ENCODE measurements at regions not wholly inside any gene's neighbourhood (a gene's known extent, or its start where the extent isn't known, plus 50 kb on each side); places are given as distances from the start of the nearest gene placed in this dataset.

DNA sequence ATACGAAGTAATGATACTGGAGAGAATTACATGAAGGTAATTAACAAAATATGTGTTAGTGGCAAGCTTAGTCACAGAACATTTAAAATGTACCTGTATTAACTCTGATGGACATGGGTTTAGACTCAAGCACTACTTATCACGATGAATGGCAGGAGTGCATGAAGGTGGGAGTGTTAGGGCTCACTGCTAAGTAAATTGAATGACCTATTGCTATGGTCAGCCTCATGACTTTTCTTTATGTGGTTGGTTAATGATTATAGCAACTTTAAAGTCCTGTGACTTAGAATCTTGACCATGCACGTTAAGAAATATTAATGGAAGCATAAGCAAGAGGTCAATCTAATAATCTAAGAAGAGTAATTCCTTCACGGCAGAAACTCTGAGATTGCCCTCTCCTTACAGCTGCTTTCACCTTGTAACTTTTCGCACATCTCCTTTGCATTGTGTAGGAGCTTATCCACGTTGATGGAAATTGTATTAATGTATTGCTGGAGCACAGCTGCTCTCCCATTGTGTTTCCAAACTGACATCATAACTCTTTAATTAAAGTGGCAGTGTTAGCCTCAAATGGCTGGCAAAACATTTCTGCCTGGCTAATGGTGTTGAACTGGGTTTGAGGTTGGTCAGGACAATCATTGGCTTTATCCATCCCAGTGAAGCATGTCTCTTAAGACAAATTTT lies 114.5 kb downstream of the RXFP2 start:
- FAIRE-seq, result no peak
- DNase-seq (ENCODE audit: insufficient read length, low spot score), result no peak
- TF ChIP-seq POLR2AphosphoS5 (IDR thresholded peaks at IDR 0.05; ENCODE audit: low read depth, low read length), result no peak
- TF ChIP-seq SPI1 (IDR thresholded peaks at IDR 0.05; ENCODE audit: low read depth, low read length), result no peak
- TF ChIP-seq PAX5 (IDR thresholded peaks at IDR 0.05; ENCODE audit: insufficient read depth, low read length, severe bottlenecking), result no peak
- TF ChIP-seq POLR2A (IDR thresholded peaks at IDR 0.05; ENCODE audit: low read depth, low read length), result no peak
- TF ChIP-seq POU2F2 (IDR thresholded peaks at IDR 0.05; ENCODE audit: low read depth, low read length), result no peak
- no peak for TF ChIP-seq TAF1 (IDR thresholded peaks at IDR 0.05; ENCODE audit: low read depth, low read length)

GRCh38 chr13:31859571-31859970 lies 120.2 kb downstream of the RXFP2 start:
- no peak for DNase-seq (ENCODE audit: insufficient read length, low spot score)
- peak; percentile 56 for TF ChIP-seq SPI1 (IDR thresholded peaks at IDR 0.05; ENCODE audit: low read depth, low read length)
- TF ChIP-seq POLR2A (IDR thresholded peaks at IDR 0.05; ENCODE audit: low read depth, low read length), result no peak
- FAIRE-seq, result no peak

DNA sequence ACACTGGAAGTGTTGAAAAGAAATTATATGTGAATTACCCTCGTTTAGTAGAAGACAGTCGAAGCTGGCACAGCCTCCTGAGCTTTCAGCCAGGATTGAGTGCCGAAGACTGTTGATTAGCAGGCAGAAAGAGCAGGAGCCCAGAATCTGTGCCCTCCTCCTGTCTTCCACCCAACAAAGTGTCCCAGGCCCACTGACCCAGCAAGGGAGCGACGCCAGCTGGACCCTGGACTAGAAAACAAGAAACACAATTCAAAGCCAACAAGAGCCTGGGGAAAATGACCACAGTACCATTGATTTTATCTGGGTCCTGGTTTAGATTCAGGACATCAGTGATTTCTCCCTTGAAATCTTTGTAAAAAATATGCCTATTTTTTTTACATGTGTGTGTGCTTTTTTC lies 120.7 kb downstream of the RXFP2 start:
- FAIRE-seq (no peak), DNase-seq (ENCODE audit: insufficient read length, low spot score) (no peak)
- TF ChIP-seq POLR2A (IDR thresholded peaks at IDR 0.05; ENCODE audit: low read depth, low read length), result no peak
- TF ChIP-seq PAX5 (IDR thresholded peaks at IDR 0.05; ENCODE audit: insufficient read depth, low read length, severe bottlenecking), result no peak
- TF ChIP-seq POLR2AphosphoS5 (IDR thresholded peaks at IDR 0.05; ENCODE audit: low read depth, low read length), result no peak

DNA sequence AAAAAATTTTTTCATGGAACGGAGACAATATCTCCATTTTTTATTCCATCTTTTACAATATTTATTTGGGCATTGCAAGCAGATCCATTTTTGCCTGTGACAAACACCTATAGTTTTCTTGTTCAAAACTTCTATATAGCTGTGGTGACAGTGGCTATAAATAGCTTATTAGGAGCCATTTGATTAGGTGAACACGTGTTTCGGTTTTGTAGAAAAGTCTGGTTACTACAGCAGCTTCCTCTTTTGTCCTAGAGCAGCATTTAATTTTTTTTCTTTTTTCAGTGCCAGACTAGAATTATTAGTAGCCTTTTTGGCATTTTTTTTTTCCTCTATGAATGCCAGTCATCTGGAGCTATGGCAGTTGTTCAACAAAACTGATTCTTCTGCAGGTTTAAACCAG lies 123.5 kb downstream of the RXFP2 start:
- DNase-seq (ENCODE audit: insufficient read length, low spot score) (no peak), FAIRE-seq (no peak)
- TF ChIP-seq SPI1 (IDR thresholded peaks at IDR 0.05; ENCODE audit: low read depth, low read length) (peak; percentile 54; the same call in 1 of the 2 replicates), POU2F2 (IDR thresholded peaks at IDR 0.05; ENCODE audit: low read depth, low read length) (no peak)

GRCh38 chr13:31864307-31864706 lies 125.0 kb downstream of the RXFP2 start:
- no peak for TF ChIP-seq SPI1 (IDR thresholded peaks at IDR 0.05; ENCODE audit: low read depth, low read length)
- no peak for TF ChIP-seq POU2F2 (IDR thresholded peaks at IDR 0.05; ENCODE audit: low read depth, low read length)
- no peak for TF ChIP-seq PAX5 (IDR thresholded peaks at IDR 0.05; ENCODE audit: insufficient read depth, low read length, severe bottlenecking)
- no peak for TF ChIP-seq POLR2AphosphoS5 (IDR thresholded peaks at IDR 0.05; ENCODE audit: low read depth, low read length)
- no peak for TF ChIP-seq POLR2A (IDR thresholded peaks at IDR 0.05; ENCODE audit: low read depth, low read length)
- DNase-seq (ENCODE audit: insufficient read length, low spot score) (no peak), FAIRE-seq (no peak)

DNA sequence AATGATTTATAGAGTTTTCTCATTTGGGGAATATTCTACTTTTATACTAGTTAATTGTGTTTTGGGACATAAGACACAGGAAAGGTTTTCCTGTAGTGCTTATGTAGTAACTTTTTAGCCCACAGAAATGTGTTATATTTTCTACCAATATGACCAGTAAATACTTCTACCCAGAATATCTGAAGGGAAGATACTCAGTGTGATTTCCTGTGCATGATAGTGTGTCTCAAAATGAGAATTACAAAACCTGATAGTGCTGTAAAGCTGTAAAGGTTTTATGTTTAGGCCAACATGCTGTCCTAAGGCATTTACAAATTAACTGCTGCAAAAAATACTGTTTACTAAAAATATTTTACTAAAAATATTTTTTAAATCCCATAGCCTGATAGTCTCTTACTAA lies 126.8 kb downstream of the RXFP2 start:
- FAIRE-seq (no peak), DNase-seq (ENCODE audit: insufficient read length, low spot score) (no peak)
- TF ChIP-seq SPI1 (IDR thresholded peaks at IDR 0.05; ENCODE audit: low read depth, low read length) (no peak), POLR2A (IDR thresholded peaks at IDR 0.05; ENCODE audit: low read depth, low read length) (no peak), PAX5 (IDR thresholded peaks at IDR 0.05; ENCODE audit: insufficient read depth, low read length, severe bottlenecking) (no peak), POU2F2 (IDR thresholded peaks at IDR 0.05; ENCODE audit: low read depth, low read length) (no peak), TAF1 (IDR thresholded peaks at IDR 0.05; ENCODE audit: low read depth, low read length) (no peak), POLR2AphosphoS5 (IDR thresholded peaks at IDR 0.05; ENCODE audit: low read depth, low read length) (no peak)

GRCh38 chr13:31867709-31868108 lies 128.4 kb downstream of the RXFP2 start:
- DNase-seq (ENCODE audit: insufficient read length, low spot score), result no peak
- FAIRE-seq, result no peak
- no peak for TF ChIP-seq PAX5 (IDR thresholded peaks at IDR 0.05; ENCODE audit: insufficient read depth, low read length, severe bottlenecking)
- no peak for TF ChIP-seq POLR2A (IDR thresholded peaks at IDR 0.05; ENCODE audit: low read depth, low read length)

- TF ChIP-seq POU2F2 (IDR thresholded peaks at IDR 0.05; ENCODE audit: low read depth, low read length) (no peak), PAX5 (IDR thresholded peaks at IDR 0.05; ENCODE audit: insufficient read depth, low read length, severe bottlenecking) (no peak), POLR2AphosphoS5 (IDR thresholded peaks at IDR 0.05; ENCODE audit: low read depth, low read length) (no peak), TAF1 (IDR thresholded peaks at IDR 0.05; ENCODE audit: low read depth, low read length) (no peak), SPI1 (IDR thresholded peaks at IDR 0.05; ENCODE audit: low read depth, low read length) (no peak), POLR2A (IDR thresholded peaks at IDR 0.05; ENCODE audit: low read depth, low read length) (no peak)
- DNase-seq (ENCODE audit: insufficient read length, low spot score) (no peak), FAIRE-seq (no peak)
These were observed 130.3 kb downstream of the RXFP2 start for GRCh38 chr13:31869582-31869981.

DNA sequence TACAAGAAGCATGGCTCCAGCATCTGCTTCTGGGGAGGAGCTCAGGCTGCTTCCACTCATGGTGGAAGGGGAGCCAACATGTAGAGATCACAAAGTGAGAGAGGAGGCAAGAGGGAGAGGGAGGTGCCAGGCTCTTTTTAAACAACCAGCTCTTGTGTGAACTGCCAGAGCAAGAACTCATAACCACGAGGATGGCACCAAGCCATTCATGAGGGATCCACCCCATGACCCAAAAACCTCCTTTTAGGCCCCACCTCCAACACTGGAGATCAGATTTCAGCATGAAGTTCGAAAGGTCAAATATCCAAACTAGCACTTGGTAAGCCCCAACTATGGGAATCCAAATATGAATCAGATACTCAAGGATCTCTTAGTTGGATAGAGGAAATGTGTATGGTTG lies 131.2 kb downstream of the RXFP2 start:
- TF ChIP-seq POU2F2 (IDR thresholded peaks at IDR 0.05; ENCODE audit: low read depth, low read length), result no peak
- no peak for TF ChIP-seq PAX5 (IDR thresholded peaks at IDR 0.05; ENCODE audit: insufficient read depth, low read length, severe bottlenecking)
- TF ChIP-seq POLR2AphosphoS5 (IDR thresholded peaks at IDR 0.05; ENCODE audit: low read depth, low read length), result no peak
- no peak for TF ChIP-seq TAF1 (IDR thresholded peaks at IDR 0.05; ENCODE audit: low read depth, low read length)
- TF ChIP-seq POLR2A (IDR thresholded peaks at IDR 0.05; ENCODE audit: low read depth, low read length), result no peak
- TF ChIP-seq SPI1 (IDR thresholded peaks at IDR 0.05; ENCODE audit: low read depth, low read length), result no peak
- DNase-seq (ENCODE audit: insufficient read length, low spot score) (no peak), FAIRE-seq (no peak)

- no peak for TF ChIP-seq POLR2AphosphoS5 (IDR thresholded peaks at IDR 0.05; ENCODE audit: low read depth, low read length)
- TF ChIP-seq SPI1 (IDR thresholded peaks at IDR 0.05; ENCODE audit: low read depth, low read length), result no peak
- TF ChIP-seq POLR2A (IDR thresholded peaks at IDR 0.05; ENCODE audit: low read depth, low read length), result no peak
- no peak for FAIRE-seq
- DNase-seq (ENCODE audit: insufficient read length, low spot score), result no peak
These were observed 133.8 kb downstream of the RXFP2 start for GRCh38 chr13:31873145-31873544.

DNA sequence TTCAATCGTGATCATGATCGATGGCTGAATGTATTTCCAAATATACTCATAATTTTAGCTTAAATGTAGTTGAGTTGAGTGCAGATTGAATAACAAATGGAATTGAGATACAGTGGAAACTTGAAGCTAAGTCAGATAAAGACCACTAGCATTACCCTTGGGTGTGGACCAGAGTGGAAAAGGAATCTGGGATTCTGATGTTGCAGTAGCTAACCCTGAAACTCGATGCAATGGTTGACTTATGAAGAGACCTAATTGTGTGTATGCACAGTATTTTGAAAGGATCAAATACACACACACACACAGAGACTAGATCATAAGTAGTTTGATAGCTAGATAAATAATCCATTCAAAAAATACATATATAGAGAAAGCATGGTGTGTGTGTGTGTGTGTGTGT lies 135.8 kb downstream of the RXFP2 start:
- FAIRE-seq (no peak), DNase-seq (ENCODE audit: insufficient read length, low spot score) (no peak)

More for the DNA sequence above, 135.8 kb downstream of the RXFP2 start:
- no peak for TF ChIP-seq PAX5 (IDR thresholded peaks at IDR 0.05; ENCODE audit: insufficient read depth, low read length, severe bottlenecking)
